ENCODE measurements at regions not wholly inside any gene's neighbourhood (a gene's known extent, or its start where the extent isn't known, plus 50 kb on each side); places are given as distances from the start of the nearest gene placed in this dataset.

- no peak for TF ChIP-seq CTCF (IDR thresholded peaks at IDR 0.05)
- no peak for TF ChIP-seq POLR2A (IDR thresholded peaks at IDR 0.05)
These were observed 246.7 kb downstream of the DLEU7 start for GRCh38 chr13:50596776-50597203.

Data from ovary (tissue), 3 donors.